Spleen (tissue), 7 donors: ENCODE measurements at regions not wholly inside any gene's neighbourhood (a gene's known extent, or its start where the extent isn't known, plus 50 kb on each side); places are given as distances from the start of the nearest gene placed in this dataset.
"Not testable (repeated sequence)": the region's sequence is repeated elsewhere in the genome, so short reads cannot be mapped to it uniquely, and the experiment has no call there.

Source experiments
- POLR2A ChIP-seq, 3 donors: fragments of 450-650 bp; IDR thresholded peaks; one replicate each; pipeline ENCODE4 v1.5.1; 2017; ENCODE audit warnings: antibody characterized with exemption in 3 of 3, mild to moderate bottlenecking in 1 of 3
- POLR2AphosphoS5 ChIP-seq, 3 donors: sonication (generic); formaldehyde crosslinking; IDR thresholded peaks; one replicate each; pipeline ENCODE4 v1.5.1; 2017; ENCODE audit warnings: antibody characterized with exemption in 3 of 3
- TF ChIP-seq, protein P1 (sequence below), 11 experiments: fragments of 200-600 bp in 7 of 11; fragments of 450-650 bp in 4 of 11; sonication (generic) in 4 of 11; IDR thresholded peaks in 8 of 11; conservative IDR thresholded peaks in 3 of 11; 1 replicate in 7 of 11; 2 replicates in 4 of 11; pipeline versions ENCODE4 v1.4.0 to v1.8.0; 2016 to 2021; ENCODE audit warnings: antibody characterized with exemption in 11 of 11, inconsistent platforms in 4 of 11, mild to moderate bottlenecking in 1 of 11
- donor health status: DM: no; HTN: no; CAD: no; lungs with moderate emphysema.
- donor health status: DM: no; HTN: no; CAD: no.
- donor health status: DM: no; HTN: no; CAD: no.

DNA sequence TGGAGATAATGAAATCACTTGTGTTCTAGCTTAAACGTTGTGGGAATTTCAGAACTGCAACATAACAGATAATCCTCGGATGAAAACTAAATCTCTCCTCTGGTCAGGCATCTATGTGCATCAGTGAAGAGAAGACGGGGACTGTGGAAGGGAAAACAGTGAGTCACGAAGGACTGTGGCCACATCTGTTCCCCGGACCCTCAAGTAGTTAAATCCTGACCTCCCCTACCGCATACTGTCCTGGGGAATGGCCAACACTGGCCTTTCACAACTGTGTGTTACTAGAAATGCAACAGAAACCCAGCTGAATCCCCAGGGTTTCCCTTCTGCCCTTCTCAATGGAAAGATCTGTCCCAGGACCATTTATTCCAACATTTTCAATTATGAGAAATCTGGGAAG is 124.6 kb upstream of the EFCAB3 start:
- TF ChIP-seq, protein P1, sequence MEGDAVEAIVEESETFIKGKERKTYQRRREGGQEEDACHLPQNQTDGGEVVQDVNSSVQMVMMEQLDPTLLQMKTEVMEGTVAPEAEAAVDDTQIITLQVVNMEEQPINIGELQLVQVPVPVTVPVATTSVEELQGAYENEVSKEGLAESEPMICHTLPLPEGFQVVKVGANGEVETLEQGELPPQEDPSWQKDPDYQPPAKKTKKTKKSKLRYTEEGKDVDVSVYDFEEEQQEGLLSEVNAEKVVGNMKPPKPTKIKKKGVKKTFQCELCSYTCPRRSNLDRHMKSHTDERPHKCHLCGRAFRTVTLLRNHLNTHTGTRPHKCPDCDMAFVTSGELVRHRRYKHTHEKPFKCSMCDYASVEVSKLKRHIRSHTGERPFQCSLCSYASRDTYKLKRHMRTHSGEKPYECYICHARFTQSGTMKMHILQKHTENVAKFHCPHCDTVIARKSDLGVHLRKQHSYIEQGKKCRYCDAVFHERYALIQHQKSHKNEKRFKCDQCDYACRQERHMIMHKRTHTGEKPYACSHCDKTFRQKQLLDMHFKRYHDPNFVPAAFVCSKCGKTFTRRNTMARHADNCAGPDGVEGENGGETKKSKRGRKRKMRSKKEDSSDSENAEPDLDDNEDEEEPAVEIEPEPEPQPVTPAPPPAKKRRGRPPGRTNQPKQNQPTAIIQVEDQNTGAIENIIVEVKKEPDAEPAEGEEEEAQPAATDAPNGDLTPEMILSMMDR (IDR thresholded peaks at IDR 0.05 in 8 of 11, conservative IDR thresholded peaks at IDR 0.05 in 3 of 11), result not testable (repeated sequence)
- not testable (repeated sequence) for TF ChIP-seq POLR2A, POLR2AphosphoS5 (IDR thresholded peaks at IDR 0.05)
